Hepatocyte (in vitro differentiated cells): ENCODE measurements at regions not wholly inside any gene's neighbourhood (a gene's known extent, or its start where the extent isn't known, plus 50 kb on each side); places are given as distances from the start of the nearest gene placed in this dataset.
A peak's percentile ranks its signal among the peaks of the same experiment; 100 is the strongest.

Experiments used
- DNase-seq: peaks from one replicate; pipeline ENCODE4 v3.0.0-alpha.2; 2016; ENCODE audit warnings: low spot score
- H2AFZ ChIP-seq: fragments of 200-600 bp; sonication (generic); 2 replicates; pipeline ENCODE4 v1.6.0; 2016; ENCODE audit warnings: antibody characterized with exemption, mild to moderate bottlenecking
- H3K27ac ChIP-seq: fragments of 200-600 bp; sonication (generic); 2 replicates; pipeline ENCODE4 v1.5.1; 2016; ENCODE audit warnings: mild to moderate bottlenecking
- H3K27me3 ChIP-seq: fragments of 200-600 bp; sonication (generic); 2 replicates; pipeline ENCODE4 v1.6.1; 2016
- H3K36me3 ChIP-seq: fragments of 200-600 bp; sonication (generic); replicated peaks from 2 replicates; pipeline ENCODE4 v1.5.1; 2016; ENCODE audit warnings: low read depth; ENCODE audit not compliant: insufficient read depth
- H3K4me1 ChIP-seq: fragments of 200-600 bp; sonication (generic); 2 replicates; pipeline ENCODE4 v1.5.1; 2016; ENCODE audit warnings: mild to moderate bottlenecking, moderate library complexity; ENCODE audit not compliant: insufficient read depth
- H3K4me2 ChIP-seq: fragments of 200-600 bp; sonication (generic); 2 replicates; pipeline ENCODE4 v1.6.0; 2016
- H3K4me3 ChIP-seq: fragments of 200-600 bp; sonication (generic); 2 replicates; pipeline ENCODE4 v1.5.1; 2016; ENCODE audit warnings: mild to moderate bottlenecking
- H3K79me2 ChIP-seq: fragments of 200-600 bp; sonication (generic); 2 replicates; pipeline ENCODE4 v1.6.0; 2017; ENCODE audit warnings: mild to moderate bottlenecking
- H3K9me2 ChIP-seq: fragments of 200-600 bp; sonication (generic); replicated peaks from 2 replicates; pipeline ENCODE4 v1.6.0; 2017; ENCODE audit warnings: mild to moderate bottlenecking; ENCODE audit not compliant: insufficient read depth
- H3K9me3 ChIP-seq: fragments of 200-600 bp; sonication (generic); 2 replicates; pipeline ENCODE4 v1.5.1; 2016; ENCODE audit warnings: low read depth, mild to moderate bottlenecking
- H4K20me1 ChIP-seq: fragments of 200-600 bp; sonication (generic); 2 replicates; pipeline ENCODE4 v1.6.0; 2016; ENCODE audit warnings: mild to moderate bottlenecking; ENCODE audit not compliant: insufficient read depth, poor library complexity, severe bottlenecking
- EZH2 ChIP-seq: fragments of 200-600 bp; sonication (generic); IDR thresholded peaks from 2 replicates; pipeline ENCODE4 v1.6.1; 2016; ENCODE audit warnings: antibody characterized with exemption, mild to moderate bottlenecking, borderline replicate concordance
- EZH2phosphoT487 ChIP-seq: fragments of 200-600 bp; sonication (generic); IDR thresholded peaks from one replicate; pipeline ENCODE4 v1.6.1; 2018; ENCODE audit warnings: antibody characterized with exemption, mild to moderate bottlenecking, low read depth, moderate library complexity; ENCODE audit not compliant: unreplicated experiment, severe bottlenecking
- WGBS: methylation state at CpG from one replicate; pipeline ENCODE4 v1.1.6; 2016; ENCODE audit warnings: low lambda C conversion rate; ENCODE audit errors: missing lambda C conversion rate; 5-methylcytosine and 5-hydroxymethylcytosine counted together
- TF ChIP-seq, protein P1 (sequence below): fragments of 200-600 bp; sonication (generic); IDR thresholded peaks from 2 replicates; pipeline ENCODE4 v1.5.1; 2016; ENCODE audit warnings: antibody characterized with exemption, mild to moderate bottlenecking; ENCODE audit not compliant: poor library complexity

DNA sequence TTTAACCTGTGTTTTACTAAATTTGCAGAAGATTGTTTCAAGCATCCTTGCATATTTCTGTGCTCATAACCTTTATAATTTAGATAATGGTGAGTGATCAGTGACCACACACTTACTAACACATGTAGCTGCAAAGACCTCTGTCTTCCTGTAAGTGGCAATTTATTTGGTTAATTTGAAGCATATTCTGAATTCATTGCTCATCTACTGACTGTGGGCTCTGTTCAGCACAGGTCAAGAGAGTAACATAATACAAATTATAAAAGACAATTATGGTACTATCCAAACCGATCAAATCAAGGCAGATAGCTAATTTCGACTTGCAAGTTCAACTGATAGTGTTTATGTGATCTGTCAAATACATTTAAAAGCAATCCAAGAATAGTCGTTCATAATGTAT is 223.9 kb upstream of the FAM98A start:
- no peak for DNase-seq
- H3K27me3 ChIP-seq, result no peaks in the 10 kb centered on the region
- H3K36me3 ChIP-seq, result no peaks in the 10 kb centered on the region
- no peaks in the 10 kb centered on the region for H4K20me1 ChIP-seq
- H3K27ac ChIP-seq, result no peak overlapping the region
- H3K4me3 ChIP-seq, result no peak overlapping the region
- no peaks in the 10 kb centered on the region for H3K9me3 ChIP-seq
- no peak overlapping the region for H2AFZ ChIP-seq
- TF ChIP-seq EZH2 (no peak), EZH2phosphoT487 (no peak)
- TF ChIP-seq, protein P1, sequence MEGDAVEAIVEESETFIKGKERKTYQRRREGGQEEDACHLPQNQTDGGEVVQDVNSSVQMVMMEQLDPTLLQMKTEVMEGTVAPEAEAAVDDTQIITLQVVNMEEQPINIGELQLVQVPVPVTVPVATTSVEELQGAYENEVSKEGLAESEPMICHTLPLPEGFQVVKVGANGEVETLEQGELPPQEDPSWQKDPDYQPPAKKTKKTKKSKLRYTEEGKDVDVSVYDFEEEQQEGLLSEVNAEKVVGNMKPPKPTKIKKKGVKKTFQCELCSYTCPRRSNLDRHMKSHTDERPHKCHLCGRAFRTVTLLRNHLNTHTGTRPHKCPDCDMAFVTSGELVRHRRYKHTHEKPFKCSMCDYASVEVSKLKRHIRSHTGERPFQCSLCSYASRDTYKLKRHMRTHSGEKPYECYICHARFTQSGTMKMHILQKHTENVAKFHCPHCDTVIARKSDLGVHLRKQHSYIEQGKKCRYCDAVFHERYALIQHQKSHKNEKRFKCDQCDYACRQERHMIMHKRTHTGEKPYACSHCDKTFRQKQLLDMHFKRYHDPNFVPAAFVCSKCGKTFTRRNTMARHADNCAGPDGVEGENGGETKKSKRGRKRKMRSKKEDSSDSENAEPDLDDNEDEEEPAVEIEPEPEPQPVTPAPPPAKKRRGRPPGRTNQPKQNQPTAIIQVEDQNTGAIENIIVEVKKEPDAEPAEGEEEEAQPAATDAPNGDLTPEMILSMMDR, result no peak
- H3K4me1 ChIP-seq, result no peaks in the 10 kb centered on the region
- H3K79me2 ChIP-seq, result no peaks in the 10 kb centered on the region
- no peak overlapping the region for H3K4me2 ChIP-seq
- no peaks in the 10 kb centered on the region for H3K9me2 ChIP-seq
- 78% methylated on average over 3 of the region's 3 CpGs for WGBS

DNA sequence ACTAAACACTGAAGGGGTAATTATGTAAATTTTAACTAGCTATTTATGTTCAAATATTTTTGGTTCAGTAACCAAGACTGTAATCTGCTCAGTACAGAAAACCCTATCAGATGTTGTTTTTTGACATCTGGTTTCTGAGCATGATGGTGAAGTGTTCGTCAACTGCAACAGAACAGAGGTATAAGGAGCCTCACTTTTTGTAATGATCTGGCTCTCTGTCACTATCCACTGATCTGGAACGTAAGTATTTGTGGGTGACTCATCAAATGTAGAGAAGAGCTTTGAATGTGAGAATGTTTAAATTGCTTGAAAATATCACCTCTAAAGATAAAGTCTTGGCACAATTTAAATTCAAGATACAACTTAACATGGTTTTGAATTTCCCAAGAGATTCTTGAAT is 213.6 kb upstream of the FAM98A start:
- Histone ChIP-seq H3K79me2 (no peaks in the 10 kb centered on the region), H3K9me3 (no peaks in the 10 kb centered on the region), H3K4me3 (no peak overlapping the region), H3K4me1 (no peaks in the 10 kb centered on the region), H3K4me2 (no peak overlapping the region), H4K20me1 (no peaks in the 10 kb centered on the region), H3K27me3 (no peaks in the 10 kb centered on the region), H2AFZ (no peak overlapping the region), H3K27ac (no peak overlapping the region), H3K9me2 (no peaks in the 10 kb centered on the region), H3K36me3 (no peaks in the 10 kb centered on the region)
- TF ChIP-seq EZH2phosphoT487 (no peak), EZH2 (no peak)
- TF ChIP-seq, protein P1, result no peak
- 66% methylated on average over 2 of the region's 2 CpGs for whole genome bisulfite sequencing
- DNase-seq, result no peak

DNA sequence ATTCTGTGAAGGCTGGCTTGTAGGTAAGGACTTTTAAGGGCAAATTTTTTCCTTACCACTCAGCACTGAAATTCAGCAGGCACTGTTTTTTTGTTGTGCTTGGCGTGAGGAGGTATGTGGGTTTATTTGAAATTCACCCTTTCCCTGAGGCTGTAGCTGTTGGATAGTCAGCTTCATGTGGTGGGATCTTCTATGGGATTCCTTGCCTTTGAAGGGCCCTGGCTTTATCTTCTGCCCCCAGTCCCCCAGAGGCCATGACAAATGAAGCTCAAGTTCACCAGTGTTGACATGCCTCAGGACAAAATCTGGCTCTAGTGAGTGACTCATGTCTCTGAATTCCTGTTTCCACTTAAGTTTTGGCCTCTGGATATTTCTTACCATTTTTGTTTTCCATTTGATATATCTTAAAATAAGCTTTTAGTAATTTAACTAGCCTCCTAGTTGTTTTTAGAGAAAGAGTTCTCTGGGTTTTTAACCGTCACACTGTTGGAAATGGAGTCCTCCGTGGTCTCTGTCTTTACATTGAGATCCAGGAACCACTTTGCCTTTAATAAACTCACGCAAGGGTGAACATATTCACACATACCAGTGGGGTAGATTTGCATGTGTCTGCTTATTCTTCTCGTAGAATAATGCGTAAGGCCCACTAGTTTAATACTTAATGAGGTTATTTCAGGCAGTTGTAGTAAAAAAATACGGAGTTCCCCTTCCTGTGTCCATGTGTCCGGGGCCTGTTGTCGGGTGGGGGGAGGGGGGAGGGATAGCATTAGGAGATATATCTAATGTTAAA is 211.1 kb upstream of the FAM98A start:
- Histone ChIP-seq H3K27me3 (no peaks in the 10 kb centered on the region), H3K9me3 (no peaks in the 10 kb centered on the region), H3K79me2 (no peaks in the 10 kb centered on the region), H3K4me1 (no peaks in the 10 kb centered on the region), H3K4me2 (no peak overlapping the region), H3K27ac (peak overlapping the region; percentile 2), H3K4me3 (no peak overlapping the region), H2AFZ (no peak overlapping the region), H3K9me2 (no peaks in the 10 kb centered on the region), H3K36me3 (no peaks in the 10 kb centered on the region), H4K20me1 (no peaks in the 10 kb centered on the region)
- TF ChIP-seq, protein P1, result no peak
- TF ChIP-seq EZH2 (no peak), EZH2phosphoT487 (no peak)
- 75% methylated on average over 9 of the region's 9 CpGs for WGBS
- DNase-seq, result peak; percentile 14

DNA sequence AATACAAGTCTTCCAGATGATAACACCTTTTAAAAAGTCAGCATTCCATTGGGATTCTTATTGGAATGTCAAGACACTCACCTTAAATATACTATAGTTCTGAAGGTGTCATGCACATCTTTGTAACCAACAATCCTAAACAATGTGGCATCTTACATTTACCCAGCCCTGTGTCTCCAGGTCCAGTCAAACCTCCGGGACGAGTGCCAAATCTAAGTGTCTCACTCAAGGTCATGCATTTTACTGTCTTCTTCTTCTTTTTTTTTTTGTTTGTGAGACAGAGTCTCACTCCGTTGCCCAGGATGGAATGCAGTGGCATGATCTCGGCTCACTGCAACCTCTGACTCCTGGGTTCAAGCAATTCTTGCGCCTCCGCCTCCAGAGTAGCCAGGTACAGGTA is 206.9 kb upstream of the FAM98A start:
- TF ChIP-seq EZH2phosphoT487, result no peak
- no peak for TF ChIP-seq EZH2
- TF ChIP-seq, protein P1, result no peak
- H3K79me2 ChIP-seq, result no peaks in the 10 kb centered on the region
- no peaks in the 10 kb centered on the region for H3K4me1 ChIP-seq
- no peak overlapping the region for H3K27ac ChIP-seq
- H3K9me2 ChIP-seq, result no peaks in the 10 kb centered on the region
- no peak for DNase-seq
- H3K4me3 ChIP-seq, result no peak overlapping the region
- H3K36me3 ChIP-seq, result no peaks in the 10 kb centered on the region
- H3K27me3 ChIP-seq, result no peaks in the 10 kb centered on the region
- H4K20me1 ChIP-seq, result no peaks in the 10 kb centered on the region
- no peak overlapping the region for H3K4me2 ChIP-seq
- no peaks in the 10 kb centered on the region for H3K9me3 ChIP-seq
- WGBS, result 80% methylated on average over 6 of the region's 6 CpGs
- no peak overlapping the region for H2AFZ ChIP-seq
